Activated CD4-positive, alpha-beta T cell treated with anti-CD3 and anti-CD28 coated beads, Interleukin-2, amount 10 ng/mL, durations not matched to agents 7 days and 5 days (primary cell): ENCODE measurements at regions not wholly inside any gene's neighbourhood (a gene's known extent, or its start where the extent isn't known, plus 50 kb on each side); places are given as distances from the start of the nearest gene placed in this dataset.

ENCODE experiments used
- CTCF ChIA-PET: fragments of 350-600 bp; sonication (Branson Sonifier 250); formaldehyde crosslinking; loops from one replicate; lab custom pipeline; 2021; ENCODE audit warnings: antibody characterized with exemption; lab: Charles Lee
- POLR2A ChIA-PET: fragments of 350-600 bp; sonication (Branson Sonifier 250); formaldehyde crosslinking; loops from one replicate; lab custom pipeline; 2021; ENCODE audit warnings: antibody characterized with exemption; lab: Charles Lee
- DNase-seq: peaks from one replicate; pipeline ENCODE4 v3.0.0-alpha.2; 2020
- H3K27ac Mint-ChIP-seq: one replicate; pipeline ENCODE4 v1.8.0; 2021; ENCODE audit warnings: mild to moderate bottlenecking, moderate library complexity, mixed read lengths
- H3K27me3 Mint-ChIP-seq: one replicate; pipeline ENCODE4 v1.8.0; 2021; ENCODE audit warnings: mixed read lengths
- H3K36me3 Mint-ChIP-seq: one replicate; pipeline ENCODE4 v1.8.0; 2021; ENCODE audit warnings: low read depth, mixed read lengths
- H3K4me1 Mint-ChIP-seq: one replicate; pipeline ENCODE4 v1.8.0; 2021; ENCODE audit warnings: mixed read lengths
- H3K4me3 Mint-ChIP-seq: one replicate; pipeline ENCODE4 v1.8.0; 2021; ENCODE audit warnings: mild to moderate bottlenecking, moderate library complexity, mixed read lengths
- H3K9me3 Mint-ChIP-seq: one replicate; pipeline ENCODE4 v1.8.0; 2021; ENCODE audit warnings: mixed read lengths

- ChIA-PET CTCF (no interaction called here), POLR2A (no interaction called here)
- Mint-ChIP-seq H3K27me3 (no peaks in the 10 kb centered on the region), H3K9me3 (peaks cover 2% of the 10 kb centered on the region), H3K4me3 (no peak overlapping the region), H3K4me1 (no peaks in the 10 kb centered on the region), H3K27ac (no peak overlapping the region), H3K36me3 (no peaks in the 10 kb centered on the region)
- no peak for DNase-seq
These were observed 117.5 kb downstream of the BOD1 start for GRCh38 chr5:173498739-173499470.

- Mint-ChIP-seq H3K36me3 (no peaks in the 10 kb centered on the region), H3K27ac (no peak overlapping the region), H3K27me3 (no peaks in the 10 kb centered on the region), H3K4me1 (no peaks in the 10 kb centered on the region), H3K4me3 (no peak overlapping the region), H3K9me3 (no peaks in the 10 kb centered on the region)
- DNase-seq = no peak
- ChIA-PET CTCF (no interaction called here), POLR2A (no interaction called here)
These were observed 118.2 kb downstream of the BOD1 start for GRCh38 chr5:173498286-173498685.

- Mint-ChIP-seq H3K9me3 (no peaks in the 10 kb centered on the region), H3K36me3 (no peaks in the 10 kb centered on the region), H3K27me3 (no peaks in the 10 kb centered on the region), H3K4me1 (no peaks in the 10 kb centered on the region), H3K4me3 (no peak overlapping the region), H3K27ac (no peak overlapping the region)
- no peak for DNase-seq
- POLR2A ChIA-PET = no interaction called here
- CTCF ChIA-PET = no interaction called here
These were observed 118.8 kb downstream of the BOD1 start for GRCh38 chr5:173497685-173498084.

- no peaks in the 10 kb centered on the region for H3K9me3 Mint-ChIP-seq
- H3K27ac Mint-ChIP-seq = no peak overlapping the region
- DNase-seq = no peak
- no peaks in the 10 kb centered on the region for H3K36me3 Mint-ChIP-seq
- H3K27me3 Mint-ChIP-seq = no peaks in the 10 kb centered on the region
- H3K4me1 Mint-ChIP-seq = no peaks in the 10 kb centered on the region
- POLR2A ChIA-PET = no interaction called here
- CTCF ChIA-PET = no interaction called here
- no peak overlapping the region for H3K4me3 Mint-ChIP-seq
These were observed 119.6 kb downstream of the BOD1 start for GRCh38 chr5:173496883-173497255.

- Mint-ChIP-seq H3K27ac (no peak overlapping the region), H3K4me1 (no peaks in the 10 kb centered on the region), H3K27me3 (no peaks in the 10 kb centered on the region), H3K9me3 (no peaks in the 10 kb centered on the region), H3K36me3 (no peaks in the 10 kb centered on the region), H3K4me3 (no peak overlapping the region)
- ChIA-PET CTCF (no interaction called here), POLR2A (no interaction called here)
- DNase-seq = no peak
These were observed 120.1 kb downstream of the BOD1 start for GRCh38 chr5:173496129-173496882.

- Mint-ChIP-seq H3K9me3 (no peaks in the 10 kb centered on the region), H3K4me3 (no peak overlapping the region), H3K36me3 (no peaks in the 10 kb centered on the region), H3K27me3 (no peaks in the 10 kb centered on the region), H3K4me1 (no peaks in the 10 kb centered on the region), H3K27ac (no peak overlapping the region)
- no peak for DNase-seq
- POLR2A ChIA-PET = no interaction called here
- CTCF ChIA-PET = no interaction called here
These were observed 121.1 kb downstream of the BOD1 start for GRCh38 chr5:173495225-173495904.

GRCh38 chr5:173494446-173494845 lies 122.0 kb downstream of the BOD1 start:
- Mint-ChIP-seq H3K27me3 (no peaks in the 10 kb centered on the region), H3K36me3 (no peaks in the 10 kb centered on the region), H3K27ac (no peak overlapping the region), H3K9me3 (no peaks in the 10 kb centered on the region), H3K4me1 (no peaks in the 10 kb centered on the region), H3K4me3 (no peak overlapping the region)
- DNase-seq = no peak
- POLR2A ChIA-PET = no interaction called here
- CTCF ChIA-PET = interaction anchor here (0.6 kb wide), 1 partner anchor 1194 kb away, joined by 3 read pairs; no protein-coding TSS in a partner anchor

GRCh38 chr5:173493846-173494245 lies 122.6 kb downstream of the BOD1 start:
- no peak overlapping the region for H3K4me3 Mint-ChIP-seq
- POLR2A ChIA-PET = no interaction called here
- H3K27me3 Mint-ChIP-seq = no peaks in the 10 kb centered on the region
- H3K9me3 Mint-ChIP-seq = no peaks in the 10 kb centered on the region
- no peak overlapping the region for H3K27ac Mint-ChIP-seq
- no peaks in the 10 kb centered on the region for H3K36me3 Mint-ChIP-seq
- no peak for DNase-seq
- H3K4me1 Mint-ChIP-seq = no peaks in the 10 kb centered on the region
- CTCF ChIA-PET = interaction anchor here (0.6 kb wide), 1 partner anchor 1194 kb away, joined by 3 read pairs; no protein-coding TSS in a partner anchor

- CTCF ChIA-PET = no interaction called here
- no peak for DNase-seq
- Mint-ChIP-seq H3K4me1 (no peaks in the 10 kb centered on the region), H3K27ac (no peak overlapping the region), H3K27me3 (no peaks in the 10 kb centered on the region), H3K4me3 (no peak overlapping the region), H3K36me3 (no peaks in the 10 kb centered on the region), H3K9me3 (no peaks in the 10 kb centered on the region)
- POLR2A ChIA-PET = no interaction called here
These were observed 123.4 kb downstream of the BOD1 start for GRCh38 chr5:173493040-173493439.

- Mint-ChIP-seq H3K27ac (no peak overlapping the region), H3K4me3 (no peak overlapping the region), H3K4me1 (no peaks in the 10 kb centered on the region), H3K27me3 (no peaks in the 10 kb centered on the region), H3K9me3 (no peaks in the 10 kb centered on the region), H3K36me3 (no peaks in the 10 kb centered on the region)
- POLR2A ChIA-PET = no interaction called here
- DNase-seq = no peak
- CTCF ChIA-PET = no interaction called here
These were observed 125.8 kb downstream of the BOD1 start for GRCh38 chr5:173490681-173491080.

GRCh38 chr5:173488144-173488543 lies 128.3 kb downstream of the BOD1 start:
- Mint-ChIP-seq H3K27me3 (peaks cover 2% of the 10 kb centered on the region), H3K27ac (no peak overlapping the region), H3K9me3 (no peaks in the 10 kb centered on the region), H3K4me3 (no peak overlapping the region), H3K4me1 (no peaks in the 10 kb centered on the region), H3K36me3 (no peaks in the 10 kb centered on the region)
- ChIA-PET POLR2A (no interaction called here), CTCF (no interaction called here)
- DNase-seq = no peak

GRCh38 chr5:173487300-173487699 lies 129.2 kb downstream of the BOD1 start:
- CTCF ChIA-PET = no interaction called here
- Mint-ChIP-seq H3K9me3 (no peaks in the 10 kb centered on the region), H3K4me3 (no peak overlapping the region)

More at GRCh38 chr5:173487300-173487699, 129.2 kb downstream of the BOD1 start:
- Mint-ChIP-seq H3K27ac (no peak overlapping the region), H3K36me3 (no peaks in the 10 kb centered on the region), H3K4me1 (no peaks in the 10 kb centered on the region), H3K27me3 (peaks cover 2% of the 10 kb centered on the region)
- POLR2A ChIA-PET = no interaction called here
- DNase-seq = no peak
